ENCODE measurements at regions not wholly inside any gene's neighbourhood (a gene's known extent, or its start where the extent isn't known, plus 50 kb on each side); places are given as distances from the start of the nearest gene placed in this dataset.
A peak's percentile ranks its signal among the peaks of the same experiment; 100 is the strongest.

DNA sequence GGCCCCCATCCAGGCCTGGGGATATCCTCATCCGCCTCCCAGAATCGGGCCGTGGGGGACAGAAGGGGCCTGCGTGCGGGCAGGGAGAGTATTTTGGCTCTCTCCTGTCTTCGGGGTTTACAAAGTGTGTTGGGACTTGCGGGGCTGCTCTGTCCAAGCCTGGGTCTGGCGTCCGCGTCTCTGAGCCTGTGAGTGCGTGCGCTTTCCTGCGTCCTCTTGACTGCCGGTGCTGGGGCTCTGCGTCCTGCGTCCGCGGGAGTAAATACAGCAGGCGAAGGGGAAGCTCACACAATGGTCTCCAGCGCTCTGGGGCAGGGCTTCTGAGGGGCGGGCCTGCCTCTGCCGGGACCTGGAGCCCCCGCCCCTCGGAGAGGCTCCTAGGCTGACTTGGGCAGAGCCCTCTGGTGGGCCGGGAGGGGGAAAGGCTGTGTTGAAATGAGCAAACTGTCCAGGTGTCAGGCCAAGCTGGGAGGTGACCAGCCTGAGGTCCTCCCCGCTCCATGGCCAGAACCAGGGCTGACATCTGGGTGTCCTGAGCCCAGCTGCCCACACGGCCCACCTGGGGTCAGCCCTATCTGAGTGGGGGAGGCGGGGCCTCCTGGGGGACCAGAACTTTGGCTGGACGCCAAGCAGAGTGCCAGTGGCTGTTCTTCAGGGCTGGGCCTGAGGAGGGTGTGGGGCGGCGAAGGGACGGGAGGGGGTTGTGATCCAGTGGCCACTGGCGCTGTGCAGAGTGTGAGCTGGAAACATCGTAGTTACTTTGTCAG, 233.6 kb downstream of the SEC14L1 start:
- DNase-seq: peak in 9 of 10 donors; percentile 41 to 96 (median 65)
- intact Hi-C loops (cut with DNase I): no loop called here

DNA sequence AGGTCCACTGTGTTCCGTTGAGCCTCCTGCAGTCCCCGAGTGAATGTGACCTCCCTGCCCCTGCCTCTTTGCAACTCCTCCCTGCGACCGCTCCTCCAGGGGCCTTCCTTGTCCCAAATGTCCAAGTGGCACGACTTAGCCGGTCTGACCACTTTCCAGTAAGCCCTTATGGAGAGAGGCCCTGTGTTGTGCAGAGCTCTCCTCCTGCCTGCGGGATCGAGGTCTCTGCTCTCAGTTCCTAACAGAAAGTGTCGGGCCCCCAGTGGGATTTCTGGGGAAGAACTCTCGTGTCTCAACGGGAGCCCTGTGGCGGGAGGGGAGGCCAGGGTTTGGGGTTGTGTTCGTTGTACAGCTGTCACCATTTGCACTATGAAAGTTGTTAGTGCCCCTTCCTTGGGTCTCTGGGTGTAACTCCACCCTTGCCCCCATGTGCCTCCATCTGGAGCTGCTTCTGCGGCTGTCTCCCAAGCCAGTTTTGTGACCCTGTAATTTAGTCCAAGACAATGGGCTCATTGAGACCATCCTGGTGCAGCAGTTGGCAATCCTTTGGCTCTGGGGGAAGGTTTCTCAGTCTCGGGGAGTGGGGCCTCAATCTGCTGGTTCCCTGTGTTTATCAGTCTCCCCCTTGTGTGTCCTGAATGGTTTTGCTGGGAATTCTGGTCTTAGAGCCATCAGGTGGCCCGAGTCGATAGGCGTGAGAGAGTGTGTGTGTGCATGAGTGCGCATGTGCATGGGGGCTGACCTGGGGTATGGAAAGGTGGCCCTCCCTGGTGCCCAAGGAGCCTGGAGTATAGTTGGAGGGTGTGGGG, 234.5 kb downstream of the SEC14L1 start:
- intact Hi-C loops (cut with DNase I): no loop called here
- no peak for DNase-seq

DNA sequence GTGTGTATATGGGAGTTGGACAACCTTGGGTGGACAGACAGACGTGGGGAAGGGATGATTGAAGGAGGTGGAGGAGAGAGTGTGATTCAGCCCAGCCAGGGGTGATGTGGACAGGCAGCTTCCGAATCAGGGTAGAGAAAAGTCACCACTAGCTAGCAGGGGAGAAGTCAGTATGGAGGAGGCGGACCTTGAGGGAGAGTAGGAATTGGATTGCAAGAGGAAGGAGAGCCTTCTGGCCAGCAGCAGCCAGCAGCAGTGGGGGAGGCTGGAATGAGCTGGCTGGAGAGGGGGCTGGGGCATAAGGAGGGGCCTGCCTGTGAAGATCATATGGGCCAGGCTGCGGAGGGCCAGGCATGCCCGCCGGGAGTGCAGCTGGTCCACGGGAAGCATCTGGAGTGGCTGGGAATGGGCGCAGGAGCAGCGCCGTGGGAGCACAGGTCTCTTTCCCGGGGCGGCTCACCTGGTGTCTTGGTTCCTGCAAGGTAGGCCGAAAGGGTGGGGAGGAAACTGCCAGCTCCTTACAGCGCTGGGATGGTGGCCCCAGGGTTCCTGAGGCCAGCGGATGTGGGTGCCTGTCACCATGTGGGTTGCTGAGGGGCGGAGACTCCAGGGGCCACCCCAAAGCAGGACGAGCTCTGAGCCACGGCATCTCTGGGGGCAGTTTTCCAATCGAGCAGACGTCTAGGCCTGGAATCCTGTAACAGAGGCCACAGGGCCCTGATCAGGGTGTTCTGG, 235.3 kb downstream of the SEC14L1 start:
- no peak for DNase-seq
- intact Hi-C loops (cut with DNase I): no loop called here

DNA sequence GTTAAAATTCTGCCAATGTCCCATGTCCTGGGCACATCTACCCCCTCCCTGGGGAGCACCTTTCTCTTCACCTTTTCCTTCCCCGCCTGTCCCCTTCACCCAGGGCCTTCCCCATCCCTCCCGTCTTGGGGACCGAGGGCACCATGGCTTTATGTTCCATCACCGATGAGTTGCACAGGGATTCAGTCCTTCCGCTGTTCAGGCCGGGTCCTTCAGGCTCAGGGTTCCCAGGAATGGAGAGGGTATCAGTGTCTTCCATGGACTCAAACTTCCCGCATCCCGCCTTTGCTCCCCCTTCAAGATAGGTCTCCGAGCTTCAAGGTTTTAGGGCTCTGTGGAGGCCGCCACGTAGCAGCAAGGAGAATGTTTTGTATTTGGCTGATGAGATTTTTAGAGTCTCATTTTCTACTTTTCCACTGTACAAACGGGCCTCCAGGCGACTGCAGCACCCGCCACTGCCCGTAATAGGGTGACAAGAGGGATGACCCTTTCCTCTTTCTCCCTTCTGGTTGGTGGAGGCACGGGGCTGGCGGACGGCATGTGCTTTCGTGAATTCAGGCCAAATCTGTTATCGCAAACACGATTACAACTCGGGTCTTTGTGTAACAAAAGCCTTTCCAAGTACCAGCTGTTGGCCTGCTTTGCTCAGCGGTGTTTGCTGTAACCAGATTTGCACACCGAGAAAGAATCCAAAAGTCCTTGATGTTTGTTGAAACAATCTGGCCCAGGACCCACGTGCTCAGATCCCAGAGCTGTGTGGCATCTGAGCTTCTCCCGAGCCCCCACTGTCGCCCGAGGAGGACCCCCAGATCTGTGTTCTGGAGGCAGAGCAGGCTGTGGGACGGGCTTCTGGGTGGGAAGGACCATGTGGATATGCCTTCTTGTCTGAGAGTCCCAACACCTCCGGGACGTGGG, 236.3 kb downstream of the SEC14L1 start:
- intact Hi-C loops (cut with DNase I): no loop called here
- DNase-seq: peak in 1 of 10 donors; percentile 74

DNA sequence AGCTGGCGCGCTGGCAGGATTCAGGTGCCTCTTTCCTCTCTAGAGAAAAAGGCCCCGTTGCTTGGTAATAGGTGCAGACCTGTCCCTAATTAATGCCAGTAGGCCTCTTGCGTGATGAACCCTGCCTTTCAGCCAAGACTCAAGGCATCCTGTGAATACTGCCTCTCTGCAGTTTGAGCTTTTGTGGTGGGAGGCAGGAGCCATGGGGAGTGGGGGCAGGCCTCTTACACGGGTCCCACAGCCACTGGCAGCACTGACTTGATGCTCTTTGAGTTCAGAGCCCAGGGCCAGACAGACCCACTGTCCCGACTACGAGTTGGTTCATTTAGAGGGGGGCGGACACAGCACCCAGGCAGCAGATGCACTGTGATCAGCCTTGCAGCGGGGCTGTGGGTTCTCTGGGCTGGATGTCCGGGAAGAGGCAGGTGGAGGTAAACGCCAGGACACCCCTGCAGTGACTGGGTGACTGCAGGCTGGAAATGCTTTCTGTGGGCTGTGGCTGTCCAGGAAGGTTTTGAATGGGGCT, 237.0 kb downstream of the SEC14L1 start:
- no peak for DNase-seq
- intact Hi-C loops (cut with DNase I): no loop called here

- DNase-seq: no peak
- intact Hi-C loops (cut with DNase I): no loop called here
Observed at GRCh38 chr17:77378318-77379064, 237.7 kb downstream of the SEC14L1 start.

DNA sequence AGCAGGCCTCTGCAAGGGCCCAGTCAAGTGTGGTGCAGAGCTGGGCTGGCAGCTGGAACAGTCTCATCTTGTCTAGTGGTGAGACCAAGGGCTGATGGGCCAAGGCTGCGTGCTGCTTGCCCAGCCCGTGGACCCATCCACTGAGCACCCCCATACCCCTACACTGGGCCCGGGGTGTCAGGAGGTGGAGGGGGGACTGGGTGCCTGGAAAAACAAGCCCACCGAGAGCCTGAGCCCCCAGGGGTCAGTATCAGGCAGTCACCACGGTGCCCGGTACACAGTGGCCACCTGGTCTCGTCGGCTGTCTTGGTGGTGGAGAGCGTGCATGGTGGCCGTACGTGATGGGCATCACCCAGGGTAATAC, 238.3 kb downstream of the SEC14L1 start:
- intact Hi-C loops (cut with DNase I): no loop called here
- no peak for DNase-seq

DNA sequence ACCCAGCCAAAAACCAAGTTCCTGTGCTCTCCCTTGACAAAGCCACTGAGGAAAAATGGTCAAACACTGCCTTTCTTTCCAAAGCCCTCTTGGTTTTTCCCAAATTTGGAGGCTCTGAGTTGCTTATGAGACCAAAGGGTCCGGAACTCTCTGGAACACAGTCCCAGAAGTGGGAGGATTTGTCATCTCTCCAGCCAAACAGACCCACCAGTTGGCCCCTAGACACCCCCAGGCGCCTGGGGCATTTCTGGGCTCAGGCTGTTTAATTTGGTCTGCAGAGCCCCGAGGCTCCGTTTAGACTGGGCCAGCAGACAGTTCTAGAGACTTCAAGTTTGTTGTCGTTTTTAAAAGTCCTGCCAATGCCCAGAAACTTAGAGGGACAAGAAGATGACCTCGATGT, 239.1 kb downstream of the SEC14L1 start:
- intact Hi-C loops (cut with DNase I): no loop called here
- DNase-seq: no peak

DNA sequence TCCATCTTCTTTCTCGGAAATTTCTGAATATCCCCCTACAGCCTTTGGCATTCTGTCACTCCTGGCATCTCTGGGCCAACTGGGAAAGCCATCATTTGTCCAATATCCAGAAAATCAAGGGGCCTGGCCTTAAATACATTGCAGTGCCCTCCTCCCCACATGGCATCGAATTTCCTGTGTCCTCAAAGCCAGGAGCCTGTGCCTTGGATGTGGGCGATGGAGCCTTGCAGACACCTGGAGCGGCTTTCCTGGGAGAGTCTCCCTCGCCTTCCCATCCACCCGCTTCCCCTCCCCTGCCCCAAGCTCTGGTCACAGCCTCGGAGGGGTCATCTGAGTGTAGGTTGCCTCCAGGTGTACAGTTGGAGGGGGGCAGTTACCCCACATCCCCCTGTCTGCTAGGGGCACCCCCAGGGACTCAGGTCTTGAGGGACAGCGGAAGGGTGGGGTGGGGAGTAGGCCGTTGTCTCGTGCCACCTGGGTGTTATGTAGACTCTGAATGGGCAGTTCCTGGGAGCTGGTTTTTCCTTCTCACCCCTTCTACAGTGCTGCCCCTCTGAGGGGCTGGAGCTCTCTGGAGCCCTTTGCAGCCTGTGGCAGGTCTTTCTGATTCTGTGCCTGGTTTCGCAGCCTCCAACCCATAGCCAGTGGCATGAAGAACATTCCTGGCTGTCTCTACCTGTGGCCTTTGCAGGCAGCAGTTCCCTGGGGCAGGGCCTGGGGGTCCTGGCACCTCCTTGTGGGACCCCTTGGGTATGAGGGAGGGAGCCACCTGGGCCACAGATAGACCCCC, 239.8 kb downstream of the SEC14L1 start:
- intact Hi-C loops (cut with DNase I): no loop called here
- no peak for DNase-seq

DNA sequence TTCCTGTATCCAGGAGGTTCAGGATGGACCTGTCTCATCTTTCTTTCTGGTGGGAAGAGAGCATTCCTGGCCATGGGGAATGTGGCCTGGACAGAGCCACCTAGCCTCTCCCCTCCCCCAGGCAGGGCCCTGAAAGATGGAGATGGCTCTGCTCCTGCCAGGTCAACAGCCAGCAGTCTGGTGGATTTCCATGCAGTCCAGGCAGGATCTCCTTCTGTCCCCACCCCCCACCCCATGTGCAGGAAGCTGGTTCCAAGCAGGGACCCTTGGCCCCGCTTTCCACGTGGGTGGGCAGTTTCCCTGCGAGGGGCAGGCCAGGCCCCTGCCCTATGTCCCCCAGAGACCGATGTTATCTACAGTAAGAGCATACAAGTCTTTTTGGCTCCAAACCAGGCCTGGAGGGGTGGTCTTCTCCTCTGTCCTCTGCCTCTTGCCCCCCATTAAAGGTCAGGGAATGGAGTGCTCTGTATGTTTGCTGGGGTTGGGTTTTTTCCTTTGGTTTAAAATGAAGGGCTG, 240.5 kb downstream of the SEC14L1 start:
- intact Hi-C loops (cut with DNase I): no loop called here
- DNase-seq: no peak

GRCh38 chr17:77381731-77382130, 241.0 kb downstream of the SEC14L1 start:
- intact Hi-C loops (cut with DNase I): no loop called here
- DNase-seq: no peak

DNA sequence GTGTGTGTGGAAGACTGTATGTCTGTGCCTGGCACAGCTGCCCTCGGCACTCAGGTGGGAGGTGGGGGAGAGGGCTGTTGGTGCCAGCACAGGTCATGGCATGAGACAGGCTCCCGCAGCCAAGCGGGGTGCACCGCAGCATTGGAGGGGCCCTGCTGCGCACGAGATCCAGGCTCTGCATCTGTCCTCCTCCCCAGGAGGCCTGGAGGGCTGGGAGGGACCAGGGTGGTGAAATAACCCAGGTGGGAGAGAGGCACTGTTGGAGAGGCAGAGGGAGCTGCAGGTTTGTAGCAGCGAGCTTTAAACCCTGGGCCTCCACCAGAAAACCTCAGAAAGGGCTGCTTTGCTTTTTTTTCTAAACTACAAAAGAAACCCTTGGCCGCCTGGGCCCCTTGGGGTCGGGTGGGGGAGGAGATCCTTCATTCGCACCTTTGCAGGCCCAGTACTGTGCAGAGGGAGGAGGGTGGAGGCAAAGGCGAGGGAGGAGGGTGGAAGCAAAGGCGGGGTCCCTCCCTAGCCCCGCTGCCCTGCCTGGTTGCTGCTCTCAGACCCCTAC, 241.7 kb downstream of the SEC14L1 start:
- DNase-seq: no peak
- intact Hi-C loops (cut with DNase I): no loop called here

GRCh38 chr17:77382966-77383612, 242.3 kb downstream of the SEC14L1 start:
- DNase-seq: no peak
- intact Hi-C loops (cut with DNase I): no loop called here

DNA sequence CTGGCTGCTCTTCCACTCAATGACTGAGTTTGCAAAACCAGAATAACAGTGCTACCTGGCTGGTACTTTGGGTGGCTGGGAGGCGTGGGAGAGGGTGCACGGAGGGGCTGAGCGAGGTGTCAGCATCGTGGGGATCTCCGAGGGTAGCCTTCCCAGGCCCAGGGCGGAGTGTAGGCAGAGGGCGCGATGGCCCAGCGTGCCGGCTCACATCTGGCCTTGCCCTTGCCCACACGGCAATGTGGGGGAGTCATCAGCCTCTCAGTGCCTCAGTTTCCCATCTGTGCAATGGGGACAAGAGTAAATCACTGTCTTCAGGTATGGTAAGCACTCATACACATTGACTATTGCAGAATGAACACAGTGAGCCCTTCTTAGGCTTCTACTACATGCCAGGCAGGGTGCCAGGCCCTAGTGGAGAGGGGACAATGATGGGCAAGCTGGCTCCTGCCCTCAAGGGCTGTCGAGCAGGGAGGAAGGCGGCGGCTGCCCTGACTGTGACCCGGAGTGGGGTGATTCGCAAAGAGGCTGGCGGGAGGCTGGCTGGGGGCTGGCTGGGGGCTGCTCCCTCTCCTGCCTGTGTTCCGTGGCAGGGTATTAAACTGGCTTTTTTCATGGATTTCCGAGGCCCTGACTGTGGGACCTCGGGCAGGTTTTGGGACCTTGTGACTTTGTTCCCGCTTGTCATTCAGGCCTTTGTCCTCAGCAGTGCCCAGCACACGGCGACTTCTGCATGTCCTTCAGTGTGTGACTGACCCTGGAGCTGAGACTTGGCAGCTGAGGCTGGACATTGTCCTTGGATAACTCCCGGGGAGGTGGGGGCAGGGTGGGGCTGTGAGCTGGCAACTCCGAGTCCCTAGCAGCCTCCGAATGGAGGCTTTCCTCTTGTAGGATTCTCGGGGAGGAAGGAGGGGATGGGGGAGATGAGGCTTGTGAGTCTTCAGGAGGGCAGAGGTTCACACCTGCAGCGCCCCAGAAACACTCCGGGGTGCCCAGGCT, 243.1 kb downstream of the SEC14L1 start:
- DNase-seq: peak in 1 of 10 donors; percentile 78

DNA sequence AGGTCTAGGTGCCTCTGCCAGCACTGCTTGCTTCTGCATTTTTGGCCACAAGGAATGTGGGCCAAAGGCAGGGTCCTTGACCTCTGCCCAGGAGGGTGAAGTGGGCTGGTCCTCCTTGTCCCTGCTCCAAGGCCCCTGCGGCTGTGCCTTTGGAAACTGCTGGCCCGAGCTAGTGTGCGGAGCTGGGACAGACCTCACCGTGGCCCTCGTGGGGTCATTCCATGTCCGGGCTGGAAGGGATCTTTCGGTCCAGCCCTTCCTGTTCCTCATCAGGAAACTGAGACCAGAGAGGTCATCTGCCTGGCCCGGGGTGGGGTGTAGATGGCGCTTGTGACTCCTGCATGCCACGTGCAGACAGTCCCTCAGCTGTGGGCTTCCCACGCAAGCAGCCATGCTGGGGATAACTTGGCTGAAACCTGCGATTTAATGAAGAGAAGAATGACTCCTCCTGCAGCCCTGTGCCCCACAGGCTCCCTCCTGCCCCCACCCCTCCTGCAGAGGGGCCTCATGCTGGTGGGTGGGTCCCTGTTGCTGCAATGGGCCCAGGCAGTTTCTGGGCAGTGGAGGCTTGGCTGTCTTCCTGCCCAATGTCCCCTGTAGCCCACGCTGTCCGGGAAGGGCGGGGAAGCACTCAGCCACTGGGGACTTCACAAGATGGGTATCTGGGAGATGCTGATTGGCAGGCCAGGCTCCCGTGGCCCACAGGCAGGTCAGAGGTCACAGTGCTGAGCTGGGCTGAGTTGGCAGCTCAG, 245.2 kb downstream of the SEC14L1 start:
- DNase-seq: no peak
- intact Hi-C loops (cut with DNase I): no loop called here

More for the DNA sequence above, 243.1 kb downstream of the SEC14L1 start:
- intact Hi-C loops (cut with DNase I): no loop called here
